Subcutaneous abdominal adipose tissue (tissue), 5 donors: ENCODE measurements at regions not wholly inside any gene's neighbourhood (a gene's known extent, or its start where the extent isn't known, plus 50 kb on each side); places are given as distances from the start of the nearest gene placed in this dataset.

ENCODE experiments used
- H3K27ac ChIP-seq: one replicate; pipeline ENCODE4 v1.7.0; 2013; ENCODE audit warnings: low read depth, mild to moderate bottlenecking, inconsistent platforms, low read length, moderate library complexity
- H3K27me3 ChIP-seq, 5 donors: one replicate each; pipeline ENCODE4 v1.7.0; 2013; ENCODE audit warnings: low read length in 5 of 5, inconsistent platforms in 1 of 5; ENCODE audit not compliant: control insufficient read depth in 5 of 5, insufficient read depth in 4 of 5
- H3K36me3 ChIP-seq, 5 donors: one replicate each; pipeline ENCODE4 v1.7.0; 2013; ENCODE audit warnings: low read length in 5 of 5; ENCODE audit not compliant: control insufficient read depth in 5 of 5, insufficient read depth in 5 of 5
- H3K4me1 ChIP-seq, 5 donors: one replicate each; pipeline ENCODE4 v1.7.0; 2013; ENCODE audit warnings: low read length in 5 of 5, mild to moderate bottlenecking in 3 of 5, moderate library complexity in 1 of 5; ENCODE audit not compliant: control insufficient read depth in 5 of 5, insufficient read depth in 5 of 5
- H3K4me3 ChIP-seq, 5 donors: one replicate each; pipeline ENCODE4 v1.7.0; 2013; ENCODE audit warnings: low read length in 5 of 5, low read depth in 1 of 5
- H3K9ac ChIP-seq, 5 donors: one replicate each; pipeline ENCODE4 v1.7.0; 2013; ENCODE audit warnings: low read length in 5 of 5, mild to moderate bottlenecking in 4 of 5, moderate library complexity in 3 of 5
- H3K9me3 ChIP-seq, 5 donors: one replicate each; pipeline ENCODE4 v1.7.0; 2013; ENCODE audit warnings: low read length in 5 of 5; ENCODE audit not compliant: control insufficient read depth in 5 of 5
- donor health status: healthy.
- donor health status: healthy.
- donor health status: healthy.
- donor health status: healthy.
- donor health status: healthy.

GRCh38 chr16:73978407-73978784, 318.2 kb upstream of the PSMD7 start:
- Histone ChIP-seq H3K27ac (no peak overlapping the region), H3K4me1 (no peaks in the 10 kb centered on the region), H3K36me3 (no peaks in the 10 kb centered on the region), H3K9me3 (peaks cover 0 to 3% (median under 1%) of the 10 kb centered on the region in 5 donors), H3K9ac (no peak overlapping the region), H3K4me3 (no peak overlapping the region), H3K27me3 (peaks cover 0 to 12% (median 2%) of the 10 kb centered on the region in 5 donors)

GRCh38 chr16:73976644-73977043, 320.0 kb upstream of the PSMD7 start:
- H3K36me3 ChIP-seq, result no peaks in the 10 kb centered on the region
- H3K9me3 ChIP-seq, result no peaks in the 10 kb centered on the region
- H3K27me3 ChIP-seq, result peaks cover 0 to 12% (median 2%) of the 10 kb centered on the region in 5 donors
- no peak overlapping the region for H3K4me3 ChIP-seq
- no peak overlapping the region for H3K27ac ChIP-seq
- no peaks in the 10 kb centered on the region for H3K4me1 ChIP-seq
- no peak overlapping the region for H3K9ac ChIP-seq

GRCh38 chr16:73973174-73973573, 323.4 kb upstream of the PSMD7 start:
- no peak overlapping the region for H3K27ac ChIP-seq
- H3K9me3 ChIP-seq, result no peaks in the 10 kb centered on the region
- peaks cover 0 to 12% (median 7%) of the 10 kb centered on the region in 5 donors for H3K27me3 ChIP-seq
- H3K4me3 ChIP-seq, result no peak overlapping the region
- H3K36me3 ChIP-seq, result no peaks in the 10 kb centered on the region
- no peak overlapping the region for H3K9ac ChIP-seq
- H3K4me1 ChIP-seq, result no peaks in the 10 kb centered on the region

GRCh38 chr16:73966851-73967250, 329.8 kb upstream of the PSMD7 start:
- Histone ChIP-seq H3K4me1 (no peaks in the 10 kb centered on the region), H3K27ac (no peak overlapping the region), H3K27me3 (peaks cover 0 to 5% (median 0%) of the 10 kb centered on the region in 5 donors), H3K9me3 (peaks cover 0 to 8% (median 0%) of the 10 kb centered on the region in 5 donors), H3K4me3 (no peak overlapping the region), H3K36me3 (no peaks in the 10 kb centered on the region), H3K9ac (no peak overlapping the region)

GRCh38 chr16:73965591-73965990, 331.0 kb upstream of the PSMD7 start:
- no peaks in the 10 kb centered on the region for H3K36me3 ChIP-seq
- peaks cover 0 to 8% (median 0%) of the 10 kb centered on the region in 5 donors for H3K9me3 ChIP-seq

GRCh38 chr16:73956587-73957494, 339.8 kb upstream of the PSMD7 start:
- H3K4me3 ChIP-seq, result no peak overlapping the region
- peaks cover 0 to 1% (median 0%) of the 10 kb centered on the region in 5 donors for H3K4me1 ChIP-seq
- H3K9ac ChIP-seq, result no peak overlapping the region
- peaks cover 0 to 6% (median 0%) of the 10 kb centered on the region in 5 donors for H3K27me3 ChIP-seq
- no peaks in the 10 kb centered on the region for H3K9me3 ChIP-seq
- H3K36me3 ChIP-seq, result no peaks in the 10 kb centered on the region
- H3K27ac ChIP-seq, result no peak overlapping the region

More at GRCh38 chr16:73965591-73965990, 331.0 kb upstream of the PSMD7 start:
- H3K4me3 ChIP-seq, result no peak overlapping the region
- no peak overlapping the region for H3K9ac ChIP-seq
- H3K27ac ChIP-seq, result no peak overlapping the region
- H3K4me1 ChIP-seq, result no peaks in the 10 kb centered on the region
- H3K27me3 ChIP-seq, result peaks cover 0 to 5% (median 0%) of the 10 kb centered on the region in 5 donors

DNA sequence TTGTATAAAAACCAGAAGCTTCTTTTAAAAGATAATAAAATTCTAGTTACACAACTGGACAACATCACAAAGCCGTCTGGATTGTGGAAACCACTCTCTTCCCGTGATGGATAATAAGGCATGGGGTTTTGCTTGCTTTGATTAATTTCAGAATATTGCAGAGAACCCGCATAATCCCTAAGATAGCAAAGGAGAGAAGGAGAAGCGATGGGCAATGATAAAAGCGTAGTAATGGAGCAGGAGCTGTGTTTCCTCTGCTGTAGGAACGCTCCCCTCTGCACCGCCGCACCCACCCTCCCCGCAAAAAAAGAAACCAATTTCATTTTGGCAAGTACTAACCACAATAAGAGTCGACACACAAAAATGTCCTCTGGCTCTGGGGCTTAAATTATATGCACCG, 340.9 kb upstream of the PSMD7 start:
- Histone ChIP-seq H3K9me3 (no peaks in the 10 kb centered on the region), H3K4me3 (no peak overlapping the region), H3K9ac (no peak overlapping the region), H3K27ac (no peak overlapping the region), H3K27me3 (peaks cover 0 to 12% (median 0%) of the 10 kb centered on the region in 5 donors), H3K36me3 (no peaks in the 10 kb centered on the region), H3K4me1 (peaks cover 0 to 5% (median 0%) of the 10 kb centered on the region in 5 donors)

- Histone ChIP-seq H3K9ac (no peak overlapping the region), H3K27ac (no peak overlapping the region), H3K4me3 (no peak overlapping the region), H3K9me3 (no peaks in the 10 kb centered on the region), H3K4me1 (peaks cover 0 to 5% (median under 1%) of the 10 kb centered on the region in 5 donors), H3K36me3 (no peaks in the 10 kb centered on the region), H3K27me3 (peaks cover 0 to 12% (median 0%) of the 10 kb centered on the region in 5 donors)
These were observed 341.4 kb upstream of the PSMD7 start for GRCh38 chr16:73955255-73955654.

DNA sequence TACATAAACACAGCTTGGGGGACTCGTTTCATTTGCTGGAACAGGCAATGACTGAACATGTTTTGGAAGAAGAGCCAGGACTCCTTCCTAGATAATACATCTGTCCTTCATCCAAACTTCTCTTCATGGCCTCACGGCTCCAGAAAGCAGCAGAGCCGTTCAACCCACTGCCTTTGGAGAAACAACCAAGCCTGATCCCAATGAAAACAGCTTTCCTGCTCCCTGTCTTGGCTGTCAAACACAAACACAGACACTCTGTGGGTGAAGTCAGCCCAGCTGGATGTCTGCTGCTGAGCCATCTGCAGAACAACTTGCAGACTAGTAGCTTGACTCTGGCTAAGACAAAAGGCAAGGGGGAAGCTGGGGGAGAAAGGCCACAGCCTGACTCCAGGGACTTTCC, 345.1 kb upstream of the PSMD7 start:
- H3K9me3 ChIP-seq, result no peaks in the 10 kb centered on the region
- H3K27me3 ChIP-seq, result peaks cover 0 to 8% (median 0%) of the 10 kb centered on the region in 5 donors
- peaks cover 3 to 14% (median 8%) of the 10 kb centered on the region in 5 donors for H3K4me1 ChIP-seq
- no peak overlapping the region for H3K4me3 ChIP-seq
- H3K36me3 ChIP-seq, result no peaks in the 10 kb centered on the region
- no peak overlapping the region for H3K9ac ChIP-seq
- H3K27ac ChIP-seq, result no peak overlapping the region

DNA sequence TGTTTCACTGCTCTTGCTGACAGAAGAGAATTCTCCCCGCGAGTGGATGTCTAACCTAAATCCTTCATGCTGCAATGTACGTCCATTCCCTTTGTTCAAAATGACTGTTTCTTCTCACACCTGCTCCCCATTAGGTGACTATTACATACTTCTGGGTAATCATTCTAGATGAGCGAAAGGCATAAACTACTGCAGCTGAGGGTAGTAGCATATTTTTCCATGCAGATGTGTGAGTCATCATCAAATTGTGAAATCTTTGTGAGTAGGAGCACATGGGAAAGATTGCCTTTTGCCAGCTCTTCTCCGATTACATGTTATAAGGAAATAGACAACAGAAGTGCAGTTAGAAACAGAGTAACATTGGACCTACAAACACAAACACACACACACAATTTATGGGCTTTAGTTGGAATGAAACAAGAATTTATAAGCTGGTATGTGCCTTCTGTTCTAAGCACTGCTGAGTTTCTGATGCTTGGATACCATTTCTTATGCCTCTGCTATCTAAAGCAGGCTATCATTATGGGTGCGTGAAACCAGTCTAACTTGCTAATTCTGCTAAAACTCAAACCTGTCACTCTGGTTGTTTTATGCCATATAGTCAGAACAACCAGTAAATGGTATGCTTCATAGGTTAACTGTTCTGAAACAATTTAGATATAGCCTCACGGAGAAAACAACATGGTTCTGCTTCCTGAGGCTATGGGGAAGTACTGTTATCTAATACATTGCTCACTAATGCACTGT, 346.9 kb upstream of the PSMD7 start:
- peaks cover 3 to 14% (median 8%) of the 10 kb centered on the region in 5 donors for H3K4me1 ChIP-seq
- peak overlapping the region in 2 of 5 donors; percentile 12 to 26 for H3K4me3 ChIP-seq
- peak overlapping the region; percentile 4 for H3K27ac ChIP-seq
- H3K36me3 ChIP-seq, result no peaks in the 10 kb centered on the region
- no peak overlapping the region for H3K9ac ChIP-seq
- H3K9me3 ChIP-seq, result no peaks in the 10 kb centered on the region
- peaks cover 0 to 8% (median 0%) of the 10 kb centered on the region in 5 donors for H3K27me3 ChIP-seq
